ENCODE measurements at regions not wholly inside any gene's neighbourhood (a gene's known extent, or its start where the extent isn't known, plus 50 kb on each side); places are given as distances from the start of the nearest gene placed in this dataset.

- H3K27me3 ChIP-seq: no peaks in the 10 kb centered on the region
These were observed 274.4 kb upstream of the SEMA3A start for GRCh38 chr7:84469034-84469433.

GRCh38 chr7:84462259-84462658, 267.7 kb upstream of the SEMA3A start:
- DNase-seq (ENCODE audit: low read depth in 1 of 2, low spot score in 1 of 2): peak in 1 of 2 donors; percentile 5
- no peaks in the 10 kb centered on the region for H3K4me1 ChIP-seq (ENCODE audit: low read depth)
- H3K9me3 ChIP-seq (ENCODE audit: low read depth): no peaks in the 10 kb centered on the region
- no peaks in the 10 kb centered on the region for H3K27me3 ChIP-seq
- no peak overlapping the region for H3K27ac ChIP-seq
- H3K36me3 ChIP-seq: no peaks in the 10 kb centered on the region
- TF ChIP-seq CTCF (IDR thresholded peaks at IDR 0.05; ENCODE audit: low read depth, low read length): no peak
- no peak overlapping the region for H3K4me3 ChIP-seq

More at GRCh38 chr7:84469034-84469433, 274.4 kb upstream of the SEMA3A start:
- Histone ChIP-seq H3K4me3 (no peak overlapping the region), H3K36me3 (no peaks in the 10 kb centered on the region), H3K9me3 (ENCODE audit: low read depth) (no peaks in the 10 kb centered on the region), H3K27ac (no peak overlapping the region), H3K4me1 (ENCODE audit: low read depth) (no peaks in the 10 kb centered on the region)
- TF ChIP-seq CTCF (IDR thresholded peaks at IDR 0.05; ENCODE audit: low read depth, low read length): no peak
- DNase-seq (ENCODE audit: low read depth in 1 of 2, low spot score in 1 of 2): peak in 1 of 2 donors; percentile 3

GRCh38 chr7:84461093-84461492, 266.5 kb upstream of the SEMA3A start:
- Histone ChIP-seq H3K36me3 (no peaks in the 10 kb centered on the region), H3K9me3 (ENCODE audit: low read depth) (no peaks in the 10 kb centered on the region), H3K4me3 (no peak overlapping the region), H3K27ac (no peak overlapping the region), H3K4me1 (ENCODE audit: low read depth) (no peaks in the 10 kb centered on the region), H3K27me3 (no peaks in the 10 kb centered on the region)
- no peak for TF ChIP-seq CTCF (IDR thresholded peaks at IDR 0.05; ENCODE audit: low read depth, low read length)
- DNase-seq (ENCODE audit: low read depth in 1 of 2, low spot score in 1 of 2): no peak

DNA sequence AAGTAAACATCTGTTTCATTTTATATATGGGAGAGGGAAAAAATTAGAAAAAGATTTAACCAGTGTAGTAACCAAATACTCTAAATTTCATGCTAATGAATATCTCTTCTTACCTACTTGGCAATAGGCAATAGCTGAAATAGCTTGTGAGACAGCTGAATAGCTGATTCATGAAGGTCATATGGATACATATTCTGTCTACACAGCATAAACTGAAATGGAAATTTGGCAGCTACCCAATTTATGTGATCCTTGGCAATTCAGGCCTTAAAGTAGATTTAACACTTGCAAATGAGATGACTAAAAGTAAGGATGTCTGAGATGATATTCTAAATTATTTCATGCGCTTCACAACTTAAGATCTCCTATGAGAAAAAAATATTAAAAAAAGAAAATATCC, 261.2 kb upstream of the SEMA3A start:
- no peak overlapping the region for H3K27ac ChIP-seq
- H3K4me1 ChIP-seq (ENCODE audit: low read depth): no peaks in the 10 kb centered on the region
- H3K9me3 ChIP-seq (ENCODE audit: low read depth): no peaks in the 10 kb centered on the region
- no peaks in the 10 kb centered on the region for H3K36me3 ChIP-seq
- peak in 1 of 2 donors; percentile 48 for DNase-seq (ENCODE audit: low read depth in 1 of 2, low spot score in 1 of 2)
- H3K4me3 ChIP-seq: no peak overlapping the region
- H3K27me3 ChIP-seq: no peaks in the 10 kb centered on the region
- no peak for TF ChIP-seq CTCF (IDR thresholded peaks at IDR 0.05; ENCODE audit: low read depth, low read length)

GRCh38 chr7:84454174-84454959, 259.8 kb upstream of the SEMA3A start:
- no peak overlapping the region for H3K4me3 ChIP-seq
- no peak for TF ChIP-seq CTCF (IDR thresholded peaks at IDR 0.05; ENCODE audit: low read depth, low read length)
- DNase-seq (ENCODE audit: low read depth in 1 of 2, low spot score in 1 of 2): peak in 1 of 2 donors; percentile 15
- H3K36me3 ChIP-seq: no peaks in the 10 kb centered on the region
- no peaks in the 10 kb centered on the region for H3K9me3 ChIP-seq (ENCODE audit: low read depth)
- no peak overlapping the region for H3K27ac ChIP-seq
- H3K4me1 ChIP-seq (ENCODE audit: low read depth): no peaks in the 10 kb centered on the region
- H3K27me3 ChIP-seq: no peaks in the 10 kb centered on the region
